COLO829 (cell line): ENCODE measurements at regions not wholly inside any gene's neighbourhood (a gene's known extent, or its start where the extent isn't known, plus 50 kb on each side); places are given as distances from the start of the nearest gene placed in this dataset.
"Not testable (repeated sequence)": the region's sequence is repeated elsewhere in the genome, so short reads cannot be mapped to it uniquely, and the experiment has no call there.

Experiments
- DNase-seq: peaks from one replicate; pipeline ENCODE4 v3.0.0; 2012; ENCODE audit warnings: low spot score

GRCh38 chr2:13401312-13401711 is 684.6 kb downstream of the TRIB2 start:
- no peak for DNase-seq

GRCh38 chr2:13413989-13414388 is 697.3 kb downstream of the TRIB2 start:
- DNase-seq = no peak

- no peak for DNase-seq
These were observed 698.2 kb downstream of the TRIB2 start for GRCh38 chr2:13414897-13415296.

- no peak for DNase-seq
These were observed 717.2 kb downstream of the TRIB2 start for GRCh38 chr2:13433954-13434353.

- not testable (repeated sequence) for DNase-seq
These were observed 727.0 kb downstream of the TRIB2 start for GRCh38 chr2:13443554-13444261.

GRCh38 chr2:13462464-13462863 is 745.7 kb downstream of the TRIB2 start:
- DNase-seq = no peak

- no peak for DNase-seq
These were observed 749.3 kb downstream of the TRIB2 start for GRCh38 chr2:13466076-13466475.

- DNase-seq = no peak
These were observed 757.8 kb downstream of the TRIB2 start for GRCh38 chr2:13474538-13474937.

GRCh38 chr2:13480057-13480456 is 763.3 kb downstream of the TRIB2 start:
- DNase-seq = no peak

GRCh38 chr2:13481201-13481600 is 764.5 kb downstream of the TRIB2 start:
- no peak for DNase-seq

- DNase-seq = no peak
These were observed 768.5 kb downstream of the TRIB2 start for GRCh38 chr2:13485256-13485655.

GRCh38 chr2:13488965-13489364 is 772.2 kb downstream of the TRIB2 start:
- no peak for DNase-seq

- no peak for DNase-seq
These were observed 775.5 kb downstream of the TRIB2 start for GRCh38 chr2:13492262-13492661.

GRCh38 chr2:13495051-13495450 is 778.3 kb downstream of the TRIB2 start:
- DNase-seq = no peak

GRCh38 chr2:13504808-13505207 is 788.1 kb downstream of the TRIB2 start:
- no peak for DNase-seq

GRCh38 chr2:13508671-13509070 is 791.9 kb downstream of the TRIB2 start:
- no peak for DNase-seq

- no peak for DNase-seq
These were observed 798.5 kb downstream of the TRIB2 start for GRCh38 chr2:13515254-13515653.

- no peak for DNase-seq
These were observed 805.4 kb downstream of the TRIB2 start for GRCh38 chr2:13522096-13522495.

GRCh38 chr2:13522917-13523821 is 806.4 kb downstream of the TRIB2 start:
- no peak for DNase-seq

- DNase-seq = no peak
These were observed 807.8 kb downstream of the TRIB2 start for GRCh38 chr2:13524492-13524891.

GRCh38 chr2:13531735-13532410 is 815.1 kb downstream of the TRIB2 start:
- not testable (repeated sequence) for DNase-seq

- not testable (repeated sequence) for DNase-seq
These were observed 816.2 kb downstream of the TRIB2 start for GRCh38 chr2:13532781-13533523.
